ENCODE measurements at regions not wholly inside any gene's neighbourhood (a gene's known extent, or its start where the extent isn't known, plus 50 kb on each side); places are given as distances from the start of the nearest gene placed in this dataset.

DNA sequence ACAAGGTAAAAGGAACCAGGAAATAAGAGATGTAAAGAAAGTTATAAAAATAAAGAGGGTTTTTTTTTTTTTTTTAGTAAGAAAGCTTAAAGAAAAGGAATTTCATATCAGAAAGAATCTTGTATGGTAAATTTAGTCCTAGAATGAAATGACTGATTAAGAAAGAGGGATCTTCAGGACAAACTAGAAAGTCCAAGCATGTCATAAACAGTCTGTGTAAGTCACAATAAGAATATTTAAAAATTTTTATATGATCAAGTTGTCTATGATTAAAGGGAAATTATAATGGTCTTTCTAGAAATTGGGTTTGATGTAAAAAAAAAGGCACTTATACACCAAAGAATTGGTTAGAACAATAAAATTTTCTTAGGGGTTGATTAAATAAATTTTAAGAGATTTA is 289.5 kb downstream of the XPNPEP1 start:
- TF ChIP-seq CTCF (conservative IDR thresholded peaks at IDR 0.05 in 1 of 2, IDR thresholded peaks at IDR 0.05 in 1 of 2; ENCODE audit: low read depth in 1 of 2, low read length in 2 of 2) (no peak), EZH2 (IDR thresholded peaks at IDR 0.05; ENCODE audit: low read length, missing control alignments) (no peak)

Data from fibroblast of lung (primary cell).